Stromal cell of bone marrow (primary cell): ENCODE measurements at regions not wholly inside any gene's neighbourhood (a gene's known extent, or its start where the extent isn't known, plus 50 kb on each side); places are given as distances from the start of the nearest gene placed in this dataset.
A peak's percentile ranks its signal among the peaks of the same experiment; 100 is the strongest.
"Not testable (repeated sequence)": the region's sequence is repeated elsewhere in the genome, so short reads cannot be mapped to it uniquely, and the experiment has no call there.

Experiments used
- DNase-seq: peaks from one replicate; pipeline ENCODE4 v3.0.0-alpha.2; 2012; ENCODE audit warnings: low read depth

DNA sequence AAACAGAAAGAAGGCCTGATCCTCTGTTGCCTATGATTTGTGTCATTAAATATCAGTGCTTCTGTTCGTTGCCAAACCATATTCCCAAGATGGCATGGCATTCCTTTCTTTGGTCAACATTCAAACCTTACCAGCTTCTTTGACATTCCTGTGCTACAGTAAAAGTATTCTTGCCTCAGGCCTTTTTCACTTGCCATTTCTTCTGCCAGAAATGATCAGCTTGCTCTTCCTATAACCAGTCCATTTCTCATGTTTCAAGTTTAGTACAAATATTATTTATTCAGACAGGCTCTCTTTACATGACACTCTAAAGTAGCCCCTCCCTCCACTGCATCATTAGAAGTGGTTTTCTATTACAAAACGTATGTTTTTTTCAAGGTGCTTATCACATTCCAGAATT is 278.3 kb downstream of the KCNJ2 start:
- no peak for DNase-seq

DNA sequence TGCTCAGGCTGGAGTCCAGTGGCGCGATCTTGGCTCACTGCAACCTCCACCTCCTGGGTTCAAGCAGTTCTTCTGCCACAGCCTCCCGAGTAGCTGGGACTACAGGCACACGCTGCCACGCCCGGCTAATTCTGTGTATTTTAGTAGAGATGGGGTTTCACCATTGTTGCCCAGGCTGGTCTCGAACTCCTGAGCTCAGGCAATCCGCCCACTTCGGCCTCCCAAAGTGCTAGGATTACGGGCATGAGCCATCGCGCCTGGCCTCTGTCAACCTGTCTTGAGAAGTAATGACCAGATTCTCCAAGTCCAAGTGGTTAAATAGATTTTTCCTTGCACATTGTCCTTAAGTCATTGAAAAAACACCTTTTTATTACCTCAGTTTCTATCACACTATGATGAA is 283.7 kb downstream of the KCNJ2 start:
- not testable (repeated sequence) for DNase-seq

DNA sequence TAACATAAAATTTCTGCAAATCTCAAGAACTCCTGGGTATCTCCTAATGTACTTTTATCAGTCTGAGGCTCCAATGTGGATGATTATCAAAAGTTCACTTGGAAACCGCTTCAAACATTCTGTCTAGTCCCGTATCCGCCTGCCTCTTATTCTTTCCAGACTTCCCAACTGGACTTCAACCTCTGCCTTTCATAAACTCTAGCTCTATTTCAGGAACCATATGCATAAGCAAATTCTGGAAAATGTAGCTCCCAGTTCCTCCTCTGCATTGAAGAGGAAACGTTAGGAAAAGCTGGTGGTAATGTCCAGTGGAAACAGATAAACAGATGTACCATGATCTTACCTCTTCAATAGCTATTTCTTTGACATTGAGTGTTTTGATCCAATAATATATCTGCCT is 285.0 kb downstream of the KCNJ2 start:
- no peak for DNase-seq

DNA sequence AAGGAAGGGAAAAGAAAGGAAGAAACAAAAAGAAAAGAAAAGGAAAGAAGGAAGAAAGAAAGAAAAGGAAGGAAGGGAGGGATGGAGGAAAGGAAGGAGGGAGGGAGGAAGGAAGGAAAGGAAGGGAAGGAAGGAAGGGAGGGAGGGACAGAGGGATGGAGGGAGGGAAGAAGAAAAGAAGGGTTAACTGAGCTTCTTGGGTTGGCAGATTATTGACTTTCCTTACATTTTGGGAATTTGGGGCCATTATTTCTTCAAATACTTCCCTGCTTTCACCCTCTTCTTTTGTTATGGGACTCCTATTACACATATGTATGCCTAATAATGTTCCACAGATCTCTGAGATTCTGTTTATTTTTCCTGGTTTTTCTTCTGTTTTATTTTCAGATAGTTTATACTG is 285.6 kb downstream of the KCNJ2 start:
- DNase-seq = no peak

DNA sequence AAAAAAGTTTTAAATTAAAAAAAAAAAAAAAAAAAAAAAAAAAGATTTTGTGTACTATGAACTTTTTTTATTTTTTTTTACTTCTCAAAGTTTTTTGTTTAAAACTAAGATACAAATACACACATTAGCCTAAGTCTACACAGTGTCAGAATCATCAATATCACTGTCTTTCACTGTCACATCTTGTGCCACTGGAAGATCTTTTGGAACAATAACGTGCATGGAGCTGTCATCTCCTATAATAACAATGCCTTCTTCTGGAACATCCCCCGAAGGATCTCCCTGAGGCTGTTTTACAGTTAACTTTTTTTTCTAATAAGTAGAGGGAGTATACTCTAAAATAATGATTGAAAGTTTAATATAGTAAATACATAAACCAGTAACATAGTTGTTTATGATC is 295.7 kb downstream of the KCNJ2 start:
- DNase-seq = no peak

DNA sequence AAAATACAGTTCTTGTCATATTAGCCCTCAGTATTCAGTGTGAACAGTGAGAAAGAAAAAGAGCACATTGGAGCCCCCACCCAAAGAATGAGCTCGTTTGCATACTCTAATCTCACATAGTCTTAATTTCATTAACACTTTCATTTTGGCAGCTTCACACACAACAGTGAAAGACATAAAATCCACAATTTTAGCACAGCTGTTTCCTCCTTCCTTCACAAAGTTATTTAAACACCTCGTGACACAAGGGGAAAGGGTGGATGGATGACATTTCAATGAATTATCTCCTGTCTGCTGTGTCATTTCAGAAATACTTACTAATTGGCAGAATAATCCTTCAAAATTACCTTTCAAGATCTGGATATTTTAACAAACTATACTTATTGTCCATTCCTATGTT is 299.3 kb downstream of the KCNJ2 start:
- no peak for DNase-seq

DNA sequence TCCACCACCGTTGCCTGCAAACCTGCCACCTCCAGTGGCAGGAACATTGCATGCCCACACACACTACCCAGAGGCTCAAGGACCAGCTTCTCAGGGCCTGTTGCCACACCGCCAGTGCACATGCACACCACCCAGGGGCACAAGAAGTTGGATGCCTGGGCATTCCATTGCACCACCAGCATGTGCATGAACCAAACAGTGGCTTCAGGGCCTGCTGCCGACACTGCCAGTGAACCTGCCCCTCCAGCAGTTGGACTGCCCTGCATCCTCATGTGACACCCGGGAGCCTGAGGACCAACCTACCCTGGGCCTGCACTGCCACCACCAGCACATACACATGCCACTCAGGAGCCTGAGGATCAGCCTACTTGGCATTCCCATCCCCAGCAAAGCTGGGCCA is 303.7 kb downstream of the KCNJ2 start:
- DNase-seq = no peak

DNA sequence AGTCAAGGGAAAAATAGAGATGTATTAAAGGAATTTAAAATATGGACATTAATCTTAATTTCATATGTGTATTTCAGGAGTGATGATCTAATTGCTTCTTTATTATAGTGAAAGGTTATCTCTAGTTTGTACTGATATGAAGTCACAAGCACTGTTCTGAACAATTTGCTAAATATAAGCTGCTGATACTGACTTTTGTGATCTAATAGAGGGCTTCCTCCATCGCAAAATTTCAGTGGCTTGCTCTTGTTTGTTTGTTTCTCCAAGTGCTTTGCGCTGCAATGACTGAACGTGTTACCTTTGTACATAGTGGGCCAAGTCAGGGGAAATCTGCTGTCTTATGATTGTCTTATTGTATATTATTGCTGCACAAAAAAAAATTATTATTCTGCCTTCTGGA is 307.0 kb downstream of the KCNJ2 start:
- DNase-seq = no peak

DNA sequence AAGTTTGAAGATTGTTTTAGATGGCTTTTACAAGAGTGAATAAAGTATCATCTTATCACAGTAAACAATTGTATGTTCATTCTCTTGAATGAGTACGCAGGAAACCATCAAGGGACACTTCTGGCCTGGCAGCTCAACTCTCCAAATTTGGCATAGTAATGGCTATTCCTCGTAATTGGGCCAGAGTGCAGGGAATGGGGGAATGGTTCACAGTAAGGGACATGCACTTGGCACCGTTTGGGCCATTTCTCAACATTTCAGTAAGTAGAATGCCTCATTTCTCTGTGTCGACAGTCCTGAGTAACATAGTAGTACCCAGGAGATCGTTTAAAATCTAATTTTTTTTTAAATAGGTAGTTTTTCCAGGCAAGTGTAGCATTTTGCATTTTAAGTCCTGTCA is 309.6 kb downstream of the KCNJ2 start:
- peak; percentile 23 for DNase-seq

DNA sequence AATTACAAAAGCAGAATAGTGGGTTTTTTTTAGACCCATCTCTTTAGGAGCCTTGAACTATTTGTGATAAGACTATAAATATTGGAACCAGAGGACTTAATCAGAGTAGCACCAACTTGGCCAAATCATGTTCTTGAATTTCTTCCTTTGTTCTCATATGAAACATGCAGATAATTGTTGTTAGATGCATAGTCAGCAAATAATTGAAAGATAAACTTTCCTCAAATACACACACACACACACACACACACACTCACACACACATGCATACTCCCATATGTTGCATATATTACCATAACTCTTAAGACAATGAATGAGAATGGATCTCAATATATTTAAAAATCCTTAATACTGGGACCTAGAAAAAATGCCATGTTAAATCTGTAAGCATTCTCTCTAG is 310.4 kb downstream of the KCNJ2 start:
- no peak for DNase-seq

DNA sequence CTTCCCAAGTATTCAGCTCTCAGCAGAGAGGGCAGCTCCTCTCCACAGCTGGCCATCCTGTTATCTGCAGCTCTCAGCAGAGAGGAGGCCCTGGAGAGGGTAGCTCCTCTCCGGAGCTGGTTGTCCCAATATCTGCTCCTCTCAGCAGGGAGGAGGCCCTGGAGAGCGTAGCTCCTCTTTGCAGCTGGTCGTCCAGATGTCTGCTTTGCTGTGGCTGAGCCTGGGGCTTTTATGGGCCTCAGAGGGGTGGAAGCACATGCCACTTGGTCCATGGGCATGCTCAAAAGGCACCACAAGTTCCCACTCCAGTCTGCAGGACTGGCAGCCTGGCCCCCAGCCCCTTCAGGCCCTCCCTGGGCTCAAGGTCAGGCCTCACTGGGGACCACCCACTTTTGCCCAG is 314.3 kb downstream of the KCNJ2 start:
- DNase-seq = no peak

DNA sequence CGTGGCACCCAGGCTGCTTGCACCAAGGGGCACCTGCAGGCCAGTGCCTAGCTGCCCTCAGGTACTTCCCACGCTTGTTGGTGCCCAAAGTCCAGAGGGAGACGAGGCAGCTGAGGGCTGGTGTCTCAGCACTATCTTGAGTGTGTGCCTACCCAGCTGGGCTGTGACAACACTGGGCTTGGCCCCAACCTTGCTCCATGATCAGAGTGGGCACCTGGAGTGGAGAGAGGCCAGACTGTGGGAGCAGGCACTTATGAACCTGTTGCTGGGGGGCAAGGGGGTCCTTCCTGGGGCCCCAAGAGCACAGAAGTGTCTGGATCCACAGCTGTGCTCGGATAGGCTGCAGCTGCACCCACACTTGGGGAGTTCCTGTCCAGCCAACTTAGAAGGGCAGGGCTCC is 314.7 kb downstream of the KCNJ2 start:
- DNase-seq = no peak

DNA sequence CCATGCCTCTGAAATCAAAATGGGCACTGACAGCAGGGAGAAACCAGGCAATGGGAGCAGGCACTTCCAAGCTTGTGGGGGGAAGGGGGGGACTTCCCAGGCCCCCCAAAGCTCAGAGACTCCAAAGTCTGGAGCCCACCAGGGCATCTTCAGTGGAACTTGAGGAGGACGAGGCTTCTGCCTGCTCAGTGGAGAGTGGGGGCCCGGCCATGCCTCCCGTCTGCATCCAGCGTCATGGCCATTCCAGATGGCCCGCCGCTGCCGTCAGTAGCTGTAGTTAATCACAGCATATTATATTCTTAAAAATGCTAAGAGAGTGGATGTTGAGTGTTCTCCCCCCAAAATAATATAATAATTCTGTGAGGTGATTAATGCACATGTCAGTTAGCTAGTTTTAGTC is 315.2 kb downstream of the KCNJ2 start:
- no peak for DNase-seq

DNA sequence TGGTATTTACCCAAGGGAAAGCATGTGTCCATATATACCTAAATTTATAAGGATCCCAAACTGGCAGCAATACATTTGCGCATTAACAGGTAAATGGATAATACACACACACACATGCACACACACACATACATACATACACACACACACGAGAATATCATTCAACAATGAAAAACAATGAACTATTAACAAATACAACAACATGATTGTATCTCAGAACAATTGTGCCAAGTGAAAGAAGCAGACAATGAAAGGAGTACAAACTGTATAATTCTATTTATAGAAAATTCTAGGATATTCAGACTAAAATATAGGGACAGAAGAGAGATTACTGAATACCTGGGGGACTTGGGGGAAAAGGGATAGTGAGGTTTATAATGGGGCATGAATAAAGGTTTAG is 323.0 kb downstream of the KCNJ2 start:
- DNase-seq = no peak

DNA sequence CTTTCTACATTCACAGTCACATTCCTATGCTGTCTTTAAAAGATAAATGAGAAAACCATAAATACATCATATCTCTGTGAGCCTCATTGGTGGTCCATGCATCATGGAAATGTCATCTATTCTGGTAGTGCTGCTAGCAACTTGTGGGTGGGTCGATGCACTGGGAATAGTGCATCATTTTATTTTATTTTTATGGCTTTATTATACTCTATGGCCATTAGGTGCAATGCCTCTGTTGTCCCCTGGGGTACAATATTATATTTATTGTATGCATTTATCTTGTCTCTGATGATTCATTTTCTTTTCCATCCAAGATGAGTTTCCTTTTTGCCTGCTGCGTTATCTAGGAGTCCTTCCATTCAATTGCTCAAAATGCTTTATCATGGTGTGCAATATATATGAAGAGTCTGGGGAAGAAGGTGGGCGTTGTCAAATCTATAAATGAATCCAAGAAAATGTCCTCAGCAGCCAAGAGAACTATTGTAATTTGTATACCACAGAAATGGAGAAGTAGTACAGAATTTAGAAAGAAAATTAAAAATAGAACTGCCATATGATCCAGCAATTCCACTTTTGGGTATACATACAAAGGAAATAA is 324.0 kb downstream of the KCNJ2 start:
- no peak for DNase-seq

DNA sequence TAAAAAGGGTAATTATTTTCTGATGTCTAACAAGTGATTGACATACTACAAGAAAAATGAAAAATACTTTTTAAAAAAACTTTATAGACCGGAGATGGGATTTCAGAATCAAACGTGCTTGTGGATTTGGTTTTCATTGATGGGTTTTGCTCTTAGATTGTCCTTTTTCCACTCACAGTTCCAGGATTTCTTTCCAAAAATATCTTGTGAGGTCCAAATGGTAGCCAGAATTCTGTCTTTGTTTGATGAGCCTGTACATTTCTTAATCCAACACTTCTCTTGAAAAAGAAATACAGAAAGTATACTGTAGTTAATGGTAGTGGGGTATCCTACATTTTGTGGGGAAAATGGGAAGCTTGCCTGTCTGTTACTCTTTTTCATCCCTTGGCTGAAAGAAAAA is 329.3 kb downstream of the KCNJ2 start:
- DNase-seq = no peak

DNA sequence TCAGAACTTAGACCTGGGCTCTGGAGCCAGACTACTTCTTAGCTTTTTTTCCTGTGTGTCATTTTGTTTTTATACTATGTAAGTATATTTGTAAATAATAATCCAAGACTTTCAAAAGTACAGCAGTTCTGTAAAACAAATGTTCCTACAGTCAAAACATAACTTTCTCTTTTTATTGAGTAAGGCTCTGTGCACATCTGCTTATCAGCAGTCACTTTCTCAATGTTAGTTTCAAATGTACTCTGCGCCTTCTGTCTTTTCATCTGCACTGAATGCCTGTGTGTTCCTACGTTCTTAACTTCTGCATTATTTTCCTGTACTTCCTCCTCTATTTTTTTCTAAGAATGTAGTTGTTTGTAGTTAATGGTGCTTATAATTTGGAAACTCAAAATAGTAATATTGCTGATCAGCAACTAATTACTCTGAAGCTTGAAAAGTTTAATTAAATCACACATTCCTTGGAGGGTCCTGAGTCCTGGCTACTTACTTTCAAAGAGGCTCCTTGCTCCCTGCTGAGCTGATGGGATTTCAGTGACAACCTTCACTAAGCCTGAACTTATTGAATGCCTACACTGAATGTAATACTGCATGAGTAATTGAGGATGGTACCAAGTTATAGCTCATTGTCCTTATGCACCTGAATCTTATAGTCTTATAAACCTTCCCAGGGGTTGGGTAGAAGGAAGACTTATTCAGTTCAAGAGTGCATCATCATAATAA is 329.9 kb downstream of the KCNJ2 start:
- no peak for DNase-seq

DNA sequence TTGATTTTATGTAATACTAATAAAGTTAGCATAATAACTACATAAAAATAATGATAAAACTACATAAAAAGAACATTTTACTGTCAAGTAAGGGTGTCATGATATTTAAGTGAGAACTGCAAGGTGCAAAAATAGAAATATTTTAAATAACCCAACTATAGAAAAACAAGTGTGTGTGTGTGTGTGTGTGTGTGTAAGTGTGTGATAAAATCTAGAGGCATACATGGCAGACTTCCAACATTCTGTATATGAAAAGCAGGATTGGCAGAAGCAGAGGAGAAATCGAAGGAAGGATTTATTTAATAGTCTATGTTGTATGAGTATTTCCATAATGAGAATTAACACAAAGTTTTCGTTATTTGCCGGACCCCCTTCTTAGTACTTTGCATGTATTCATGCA is 334.1 kb downstream of the KCNJ2 start:
- DNase-seq = no peak

DNA sequence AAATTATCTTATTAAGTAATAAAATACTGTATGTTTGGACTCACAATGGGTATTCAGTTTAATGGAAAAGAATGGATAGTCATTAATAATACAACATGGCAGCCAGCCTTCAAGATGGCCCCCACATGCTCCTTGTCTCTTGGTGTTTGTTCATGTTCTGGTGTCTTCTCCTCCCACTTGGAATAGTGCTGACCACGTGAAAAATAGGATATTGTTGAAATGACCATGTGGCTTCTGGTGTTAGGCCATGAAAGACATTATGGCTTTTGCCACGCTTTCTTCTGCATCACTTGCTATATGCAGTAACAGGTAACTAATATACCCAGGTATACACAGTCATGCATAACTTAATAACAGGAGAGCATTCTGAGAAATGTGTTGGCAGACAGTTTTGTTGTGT is 341.0 kb downstream of the KCNJ2 start:
- DNase-seq = no peak

DNA sequence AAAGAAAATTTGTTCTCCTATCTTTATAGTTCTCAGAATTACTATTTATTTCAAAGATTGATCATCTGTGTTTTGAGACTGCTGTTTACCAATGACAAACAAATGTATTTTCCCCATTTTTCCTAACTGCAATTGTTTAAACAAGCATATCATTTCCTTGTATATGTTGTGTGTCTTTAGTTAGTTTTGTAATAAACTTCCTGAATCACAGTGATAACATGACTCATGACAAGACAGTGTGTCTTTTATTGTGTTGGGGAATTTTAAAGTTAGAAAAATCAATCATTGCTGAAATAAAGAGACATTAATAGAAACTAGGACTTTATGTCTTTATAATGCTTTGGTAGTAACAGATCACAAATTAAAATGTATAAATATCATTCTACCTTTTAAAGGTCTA is 348.5 kb downstream of the KCNJ2 start:
- no peak for DNase-seq

DNA sequence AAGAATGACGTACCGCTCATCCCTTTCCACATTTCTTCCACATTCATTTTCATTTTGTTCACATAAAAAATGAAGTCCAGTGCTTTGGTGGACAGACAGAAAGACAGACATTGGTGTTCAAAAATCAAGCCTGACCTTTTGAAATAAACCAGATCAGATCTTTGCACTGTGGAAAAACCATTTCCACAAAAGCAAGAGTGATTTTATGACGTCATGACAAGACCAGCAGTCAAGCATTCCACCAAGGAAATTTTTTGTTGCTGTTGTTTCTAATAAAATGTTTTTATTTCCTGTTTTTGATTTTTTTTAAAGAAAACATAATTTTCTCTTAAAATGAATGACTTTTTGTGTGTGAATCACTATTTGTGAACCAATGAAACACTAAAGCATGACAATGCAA is 350.0 kb downstream of the KCNJ2 start:
- no peak for DNase-seq

DNA sequence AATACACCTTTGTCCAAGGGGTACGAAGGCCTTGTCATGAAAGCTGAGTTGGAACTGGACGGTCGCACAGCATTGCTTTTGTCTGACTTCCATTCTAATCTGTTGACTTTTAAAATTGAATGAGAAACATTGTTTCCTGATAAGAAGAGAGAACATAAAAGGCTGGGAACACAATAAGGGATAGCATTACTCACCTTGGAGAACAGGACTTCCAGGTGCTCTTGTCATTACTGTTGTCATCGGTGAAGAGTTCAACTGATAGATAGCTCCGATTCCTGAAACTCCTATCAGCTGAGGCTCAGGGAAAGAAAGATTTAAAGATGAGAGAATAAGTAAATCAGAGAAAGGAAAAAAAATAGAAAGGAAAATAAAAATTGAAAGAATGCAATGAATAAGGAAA is 351.1 kb downstream of the KCNJ2 start:
- no peak for DNase-seq

DNA sequence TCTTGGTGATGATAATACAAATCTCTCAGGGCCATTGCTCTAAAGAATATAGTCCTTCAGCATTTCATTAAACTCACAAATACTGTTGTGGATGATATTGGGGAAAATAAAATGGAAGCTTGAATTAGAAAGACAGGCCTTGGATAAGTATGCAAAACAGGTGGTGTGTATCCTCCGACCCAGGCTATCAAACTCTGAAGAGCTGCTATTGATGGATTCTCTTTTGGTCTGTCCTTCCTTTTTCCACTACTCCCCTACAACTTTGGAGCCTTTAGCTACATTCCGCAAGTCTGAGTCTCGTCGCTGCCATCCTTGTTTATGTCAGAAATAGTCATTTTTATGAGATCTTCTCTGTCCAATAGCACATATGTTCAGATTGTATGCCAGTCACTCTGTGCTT is 351.6 kb downstream of the KCNJ2 start:
- no peak for DNase-seq

DNA sequence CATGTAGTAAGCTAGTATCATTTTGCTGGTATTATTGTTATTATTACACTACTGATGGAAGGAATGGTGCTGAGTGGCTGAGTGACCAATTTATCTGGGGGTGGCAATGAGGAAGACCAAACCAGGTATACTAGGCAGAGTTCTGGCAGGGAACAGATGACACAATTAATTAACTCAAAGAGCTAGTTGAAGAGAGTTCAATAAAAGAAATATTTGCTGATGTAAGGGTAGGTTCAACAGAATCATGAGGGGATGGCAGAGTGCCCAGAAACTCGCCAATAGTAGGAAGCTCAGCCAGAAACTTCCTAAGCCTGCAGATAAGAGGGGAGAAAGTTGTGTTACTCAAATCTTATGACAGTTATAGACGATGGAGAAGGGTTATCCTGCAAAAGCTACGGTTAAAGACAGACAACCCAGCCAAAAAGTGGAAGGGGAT is 352.5 kb downstream of the KCNJ2 start:
- DNase-seq = no peak
